GM18867 (cell line): ENCODE measurements at regions not wholly inside any gene's neighbourhood (a gene's known extent, or its start where the extent isn't known, plus 50 kb on each side); places are given as distances from the start of the nearest gene placed in this dataset.
"Not testable (repeated sequence)": the region's sequence is repeated elsewhere in the genome, so short reads cannot be mapped to it uniquely, and the experiment has no call there.

ENCODE experiments used
- ATAC-seq: cut with Tn5 transposase; IDR thresholded peaks from one replicate; pipeline ENCODE4 v1.9.1; 2021; ENCODE audit warnings: mild to moderate bottlenecking, moderate library complexity; ENCODE audit not compliant: unreplicated experiment

DNA sequence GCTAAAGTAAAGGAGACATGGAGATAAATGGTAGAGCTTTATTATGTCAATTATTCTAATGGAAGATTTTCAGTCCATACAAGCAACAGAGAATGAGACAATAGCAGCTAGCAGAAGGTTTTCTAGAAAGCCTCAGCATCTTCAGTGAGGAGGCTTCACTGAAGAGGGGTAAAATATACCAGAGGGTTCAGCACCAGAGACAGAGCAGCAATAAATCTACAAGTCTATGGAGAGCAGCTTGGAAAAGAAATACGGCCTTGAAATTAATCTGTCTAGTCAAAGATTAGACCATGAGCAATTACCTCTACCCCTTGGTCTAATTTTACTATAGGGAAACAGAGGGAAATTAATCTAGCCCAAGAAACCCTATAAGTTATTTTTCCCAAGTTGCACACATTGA, 185.7 kb upstream of the CRIM1 start:
- no peak for ATAC-seq

DNA sequence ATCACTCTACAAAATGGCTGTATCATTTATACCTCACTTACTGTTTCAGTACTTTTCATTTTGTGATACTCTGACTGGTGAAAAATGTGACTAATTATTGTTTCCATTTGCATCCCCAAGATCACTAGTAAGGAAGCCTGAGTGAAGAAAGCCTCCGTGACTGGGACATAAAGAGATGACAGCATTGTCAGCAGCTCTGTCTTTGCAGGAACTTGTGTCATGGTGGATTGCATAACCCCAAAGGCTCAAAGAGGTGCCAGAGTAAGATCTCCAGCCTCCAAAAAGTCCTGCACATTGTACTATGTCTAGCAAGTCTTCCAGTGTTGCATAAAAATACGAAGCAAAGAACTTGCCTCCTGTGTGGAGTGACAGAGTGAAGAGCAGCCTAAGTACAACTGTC, 187.5 kb upstream of the CRIM1 start:
- no peak for ATAC-seq

DNA sequence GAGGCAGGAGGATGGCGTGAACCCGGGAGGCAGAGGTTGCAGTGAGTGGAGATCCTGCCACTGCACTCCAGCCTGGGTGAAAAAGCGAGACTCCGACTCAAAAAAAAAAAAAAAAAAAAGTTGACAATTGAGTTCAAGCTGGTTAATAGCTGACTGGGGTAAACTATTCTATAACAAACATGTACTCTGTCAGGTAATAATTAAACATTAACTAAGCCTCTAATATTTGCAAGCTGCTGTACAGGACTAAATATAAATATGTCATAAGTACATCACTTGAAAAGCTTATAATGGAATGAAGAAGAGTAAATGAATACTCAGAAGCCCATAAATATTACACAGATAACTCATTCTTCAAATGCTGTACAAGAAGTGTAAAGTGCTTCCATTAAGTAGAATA, 190.4 kb upstream of the CRIM1 start:
- no peak for ATAC-seq

DNA sequence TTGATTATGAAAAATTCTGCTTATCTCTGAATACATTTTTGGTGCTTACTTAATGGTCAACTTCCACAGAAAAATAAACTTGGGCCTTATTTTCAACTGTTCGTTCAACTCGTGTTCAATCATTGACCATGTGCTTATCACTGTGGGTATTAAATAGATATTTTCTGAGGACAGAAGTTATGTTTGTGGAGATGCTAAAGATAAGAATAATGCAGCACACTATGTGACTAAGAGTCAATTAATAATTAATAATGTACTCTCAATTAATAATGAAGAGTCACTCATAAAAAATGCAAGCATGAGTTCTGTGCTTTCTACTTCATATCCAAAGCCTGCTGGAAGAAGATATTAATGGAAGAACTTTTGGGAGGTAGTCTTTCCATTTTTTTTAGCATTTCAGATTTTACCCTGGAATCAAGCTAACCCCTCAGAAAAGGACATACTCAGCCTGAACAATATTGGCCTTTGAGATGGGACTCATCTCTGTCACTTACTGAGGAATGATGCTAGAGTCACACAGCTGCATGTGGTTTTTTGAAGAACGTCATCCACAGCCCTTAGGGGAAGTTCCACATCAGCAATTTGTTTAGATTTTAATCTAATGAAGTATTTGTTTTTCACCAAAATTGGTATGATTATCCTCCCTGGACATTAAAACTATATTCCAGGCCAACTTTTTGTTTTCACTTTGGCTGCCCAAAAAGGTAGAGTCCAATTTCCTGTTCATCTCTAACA, 191.9 kb upstream of the CRIM1 start:
- peak; percentile 58 for ATAC-seq

DNA sequence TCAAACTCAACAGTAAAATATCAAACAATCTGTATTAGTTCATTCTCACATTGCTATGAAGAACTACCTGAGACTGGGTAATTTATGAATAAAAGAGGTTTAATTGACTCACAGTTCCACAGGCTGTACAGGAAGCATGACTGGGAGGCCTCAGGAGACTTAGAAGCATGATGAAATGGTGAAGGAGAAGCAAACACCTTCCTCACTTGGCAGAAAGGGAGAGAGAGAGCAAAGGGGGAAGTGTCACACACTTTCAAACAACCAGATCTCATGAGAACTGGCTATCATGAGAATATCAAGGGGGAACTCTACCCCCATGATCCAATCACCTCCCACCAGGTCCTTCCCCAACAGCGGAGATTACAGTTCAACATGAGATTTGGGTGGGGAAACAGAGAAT, 198.5 kb upstream of the CRIM1 start:
- ATAC-seq: not testable (repeated sequence)

DNA sequence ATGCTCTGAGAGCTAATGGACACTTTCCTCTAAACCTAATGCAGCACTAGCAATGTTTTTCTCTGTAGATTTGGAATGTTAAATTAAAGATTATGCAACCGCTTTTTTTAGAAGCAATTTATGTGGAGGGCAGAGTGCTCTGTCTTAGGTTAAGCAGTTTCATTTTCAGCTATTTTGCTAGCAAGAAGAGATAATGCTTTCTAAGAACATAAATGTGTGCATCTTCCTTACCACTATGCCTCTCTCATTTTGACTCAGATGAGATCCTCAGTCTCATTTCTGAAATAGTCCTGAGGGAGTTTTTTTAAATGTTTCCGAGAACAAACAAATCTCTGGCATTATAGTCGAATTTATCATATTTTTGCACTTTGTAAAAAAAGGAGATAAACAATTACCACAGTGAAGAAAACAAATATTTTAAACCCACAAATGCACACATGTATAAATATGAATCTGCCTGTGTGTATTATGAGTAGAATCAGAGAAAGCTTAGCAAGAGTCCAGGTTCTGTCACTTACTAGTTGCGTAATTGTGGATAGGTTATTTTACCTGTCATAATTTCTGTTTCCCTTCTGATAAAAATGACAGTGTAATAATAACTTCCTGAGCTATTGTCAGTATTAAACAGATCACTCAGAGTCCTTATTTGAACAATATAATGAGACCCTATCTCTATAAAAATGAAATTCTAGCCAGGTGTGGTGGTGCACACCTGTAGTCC, 207.7 kb upstream of the CRIM1 start:
- ATAC-seq: peak; percentile 94

DNA sequence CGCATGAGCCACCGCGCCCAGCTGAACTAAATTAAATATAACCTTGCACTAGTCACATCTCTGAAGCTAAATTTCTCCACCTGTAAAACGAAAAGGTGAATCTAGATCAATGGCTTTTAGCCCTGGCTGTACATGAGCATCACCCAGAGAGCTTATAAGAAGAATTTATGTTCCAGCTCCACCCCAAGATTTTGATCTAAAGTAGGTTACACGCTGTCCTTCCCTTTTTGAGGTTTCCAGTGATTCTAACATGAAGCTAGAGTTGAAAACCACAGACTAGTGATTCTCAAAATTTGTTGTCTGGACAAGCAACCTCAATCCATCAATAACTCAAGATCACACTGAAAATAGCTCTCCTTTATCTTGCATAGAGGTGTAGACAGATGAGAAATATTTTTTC, 208.8 kb upstream of the CRIM1 start:
- no peak for ATAC-seq

DNA sequence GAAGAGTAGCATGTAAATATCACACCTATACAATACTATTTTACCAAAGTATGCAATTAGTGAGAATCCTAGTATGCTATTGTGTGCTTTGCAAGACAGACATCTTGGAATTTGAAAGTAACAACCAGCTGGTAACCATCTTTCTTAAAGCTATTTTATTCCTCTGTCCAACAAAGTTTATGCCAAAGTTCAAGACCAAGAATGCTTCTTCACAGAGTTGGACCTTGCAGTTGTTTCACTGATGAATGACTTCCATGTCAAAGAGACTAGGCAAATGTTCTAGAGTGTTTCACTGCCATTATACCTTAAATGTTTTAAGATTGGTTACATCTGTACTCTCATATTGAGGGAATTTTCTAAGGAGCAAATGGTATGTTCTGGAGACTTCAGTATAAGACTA, 215.2 kb upstream of the CRIM1 start:
- ATAC-seq: no peak

DNA sequence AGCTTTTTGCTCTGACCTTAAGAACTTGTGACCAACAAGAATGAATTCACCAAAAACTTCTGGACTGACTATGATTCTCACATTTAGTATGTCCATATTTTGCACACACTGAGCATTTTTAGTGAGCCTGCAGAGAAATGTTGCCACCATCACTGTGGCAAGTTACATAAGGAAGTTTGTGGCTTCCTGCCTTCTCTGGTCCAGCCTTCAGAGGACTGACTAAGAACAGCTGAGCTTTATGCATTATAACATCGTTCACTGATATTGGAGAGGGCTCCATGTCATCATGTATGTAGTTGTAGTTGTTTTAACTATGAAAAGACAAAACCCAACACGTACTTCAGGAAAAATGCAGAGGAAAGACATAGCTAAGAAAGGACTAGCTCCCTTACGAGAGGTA, 218.0 kb upstream of the CRIM1 start:
- no peak for ATAC-seq

DNA sequence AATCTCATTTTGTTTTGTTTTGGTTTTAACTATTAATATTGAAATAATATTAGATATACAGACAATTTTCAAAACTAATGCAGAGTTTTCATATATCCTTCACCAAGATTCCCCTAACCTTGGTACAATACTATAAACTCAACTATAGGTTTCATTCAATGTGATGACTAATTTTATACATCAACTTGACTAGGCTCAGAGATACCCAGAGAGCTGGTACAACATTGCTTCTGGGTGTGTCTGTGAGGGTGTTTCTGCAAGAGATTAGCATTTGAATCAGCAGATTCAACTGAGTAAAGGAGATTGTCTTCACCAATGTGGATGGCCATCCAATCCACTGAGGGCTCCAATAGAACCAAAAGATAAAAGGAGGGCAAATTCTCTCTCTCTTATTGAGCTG, 221.3 kb upstream of the CRIM1 start:
- no peak for ATAC-seq

DNA sequence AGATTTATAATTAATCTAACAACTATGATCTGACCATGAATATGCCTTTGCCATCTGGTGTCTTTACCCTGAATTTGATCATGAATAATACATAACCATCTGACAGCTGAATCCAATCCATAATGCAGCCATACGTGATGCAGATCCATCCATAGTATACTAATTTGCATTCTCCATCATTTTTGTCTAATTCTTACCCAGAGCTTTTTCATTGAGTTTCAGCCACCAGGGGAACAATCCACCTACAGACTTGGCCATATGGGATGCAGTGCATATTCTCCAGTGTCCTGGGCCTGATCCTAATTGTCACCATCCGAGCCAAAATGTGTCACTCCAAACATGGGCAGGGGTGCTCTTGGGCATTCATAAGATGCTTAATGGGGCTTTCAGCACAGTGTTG, 227.2 kb upstream of the CRIM1 start:
- no peak for ATAC-seq

DNA sequence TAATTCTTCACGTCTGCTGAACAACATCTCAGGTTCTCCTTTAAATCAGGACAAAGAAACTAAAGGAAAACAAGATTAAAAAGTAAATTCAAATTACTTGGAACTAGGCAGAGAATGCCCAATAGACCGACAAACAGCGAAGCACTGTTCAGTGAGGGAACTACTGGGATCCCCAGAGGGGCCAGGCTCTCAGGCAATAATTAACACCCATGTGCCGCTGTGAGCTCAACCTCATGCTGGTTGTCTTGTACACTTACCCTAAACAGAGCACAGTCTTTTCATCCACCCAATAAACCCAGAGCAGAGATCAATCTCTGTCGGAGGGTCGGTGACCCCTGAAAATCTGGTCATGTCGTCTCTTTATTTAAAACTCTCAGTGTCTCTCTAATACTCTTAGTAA, 229.9 kb upstream of the CRIM1 start:
- no peak for ATAC-seq

DNA sequence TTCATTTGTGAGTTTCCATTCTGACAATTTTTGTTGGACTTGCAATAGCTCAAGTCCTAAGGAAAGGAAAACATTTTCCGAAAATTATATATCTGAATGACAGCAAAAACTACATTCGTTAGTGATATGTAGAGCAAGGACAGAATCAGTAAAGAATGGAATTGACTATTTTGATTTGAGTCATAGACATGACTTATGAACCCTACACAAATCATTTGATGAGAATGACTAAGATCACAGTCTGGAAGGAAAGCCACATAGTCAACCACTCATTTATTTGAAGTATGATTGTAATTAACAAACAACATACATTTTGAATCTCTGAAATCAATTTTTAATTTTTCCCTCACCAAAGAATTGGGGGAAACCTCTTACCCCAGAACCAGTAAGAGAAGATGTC, 231.6 kb upstream of the CRIM1 start:
- ATAC-seq: no peak

DNA sequence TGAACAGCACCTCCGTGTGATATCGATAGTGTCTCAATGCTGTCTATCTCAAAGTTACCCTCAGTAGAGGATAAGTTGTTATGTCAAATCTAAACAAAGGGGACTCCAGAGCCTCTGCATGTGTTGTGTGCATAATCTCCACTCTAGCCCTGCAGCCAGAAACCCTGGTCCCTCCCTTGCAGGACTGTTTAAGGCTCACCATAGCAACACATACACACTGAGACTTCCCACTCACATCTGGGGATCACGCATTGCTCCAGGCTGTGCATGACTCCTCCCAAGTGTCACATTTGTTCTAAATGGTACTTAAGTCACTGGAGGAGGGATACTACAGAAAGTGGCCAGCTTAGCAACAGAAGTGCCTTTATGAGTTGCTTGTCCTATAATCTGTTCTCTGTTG, 258.6 kb upstream of the CRIM1 start:
- ATAC-seq: no peak

DNA sequence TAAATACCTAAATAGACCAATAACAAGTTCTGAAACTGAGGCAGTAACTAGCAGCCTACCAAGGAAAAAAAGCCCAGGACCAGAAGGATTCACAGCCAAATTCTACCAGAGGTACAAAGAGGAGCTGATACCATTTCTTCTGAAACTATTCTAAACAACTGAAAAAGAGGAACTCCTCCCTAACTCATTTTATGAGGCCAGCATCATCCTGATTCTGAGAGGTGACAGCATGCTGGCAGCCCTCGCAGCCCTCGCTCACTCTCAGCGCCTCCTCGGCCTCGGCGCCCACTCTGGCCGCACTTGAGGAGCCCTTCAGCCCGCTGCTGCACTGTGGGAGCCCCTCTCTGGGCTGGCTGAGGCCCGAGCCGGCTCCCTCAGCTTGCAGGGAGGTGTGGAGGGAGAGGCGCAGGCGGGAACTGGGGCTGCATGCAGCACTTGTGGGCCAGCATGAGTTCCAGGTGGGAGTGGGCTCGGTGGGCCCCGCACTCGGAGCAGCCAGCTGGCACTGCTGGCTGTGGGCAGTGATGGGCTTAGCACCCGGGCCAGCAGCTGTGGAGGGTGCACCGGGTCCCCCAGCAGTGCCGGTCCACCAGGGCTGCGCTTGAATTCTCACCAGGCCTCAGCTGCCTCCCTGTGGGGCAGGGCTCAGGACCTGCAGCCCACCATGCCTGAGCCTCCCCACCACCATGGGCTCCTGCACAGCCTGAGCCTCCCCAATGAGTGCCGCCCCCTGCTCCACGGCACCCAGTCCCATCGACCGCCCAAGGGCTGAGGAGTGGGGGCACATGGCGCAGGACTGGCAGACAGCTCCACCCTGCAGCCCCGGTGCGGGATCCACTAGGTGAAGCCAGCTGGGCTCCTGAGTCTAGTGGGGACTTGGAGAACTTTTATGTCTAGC, 263.5 kb upstream of the CRIM1 start:
- not testable (repeated sequence) for ATAC-seq

DNA sequence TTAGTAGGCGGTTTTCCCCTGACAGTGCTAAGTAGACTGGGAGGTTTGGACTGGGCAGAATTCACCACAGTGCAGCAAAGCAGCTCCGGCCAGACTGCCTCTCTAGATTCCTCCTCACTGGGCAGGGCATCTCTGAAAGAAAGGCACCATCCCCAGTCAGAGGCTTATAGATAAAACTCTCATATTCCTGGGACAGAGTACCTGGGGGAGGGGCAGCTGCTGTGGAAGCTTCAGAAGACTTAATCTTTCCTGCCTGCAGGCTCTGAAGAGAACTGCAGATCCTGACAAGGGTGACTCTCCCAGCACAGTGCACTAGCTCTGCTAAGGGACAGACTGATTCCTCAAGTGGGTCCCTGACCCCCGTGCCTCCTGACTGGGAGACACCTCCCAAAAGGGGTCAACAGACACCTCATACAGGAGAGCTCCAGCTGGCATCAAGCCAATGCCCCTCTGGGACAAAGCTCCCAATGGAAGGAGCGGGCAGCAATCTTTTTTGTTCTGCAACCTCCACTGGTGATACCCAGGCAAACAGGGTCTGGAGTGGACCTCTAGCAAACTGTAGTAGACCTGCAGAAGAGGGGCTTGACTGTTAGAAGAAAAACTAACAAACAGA, 266.8 kb upstream of the CRIM1 start:
- ATAC-seq: no peak

DNA sequence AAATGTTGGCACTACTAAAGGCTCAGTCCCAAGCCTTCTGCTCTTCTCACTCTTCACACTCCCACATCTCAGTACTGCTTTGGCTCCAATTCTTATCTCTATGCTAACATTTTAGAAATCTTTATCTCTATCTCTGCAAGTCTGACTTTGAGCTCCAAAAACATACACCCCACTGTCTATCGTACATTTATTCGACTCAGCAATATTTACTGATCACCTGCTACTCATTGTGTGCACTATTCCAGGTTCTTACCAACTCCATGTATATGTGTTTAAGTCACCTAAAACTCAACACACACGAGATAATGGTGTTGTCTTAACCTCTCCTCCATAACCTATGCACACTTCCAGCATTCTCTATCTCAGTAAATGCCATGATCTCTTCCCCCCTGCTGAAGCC, 268.2 kb upstream of the CRIM1 start:
- ATAC-seq: no peak

DNA sequence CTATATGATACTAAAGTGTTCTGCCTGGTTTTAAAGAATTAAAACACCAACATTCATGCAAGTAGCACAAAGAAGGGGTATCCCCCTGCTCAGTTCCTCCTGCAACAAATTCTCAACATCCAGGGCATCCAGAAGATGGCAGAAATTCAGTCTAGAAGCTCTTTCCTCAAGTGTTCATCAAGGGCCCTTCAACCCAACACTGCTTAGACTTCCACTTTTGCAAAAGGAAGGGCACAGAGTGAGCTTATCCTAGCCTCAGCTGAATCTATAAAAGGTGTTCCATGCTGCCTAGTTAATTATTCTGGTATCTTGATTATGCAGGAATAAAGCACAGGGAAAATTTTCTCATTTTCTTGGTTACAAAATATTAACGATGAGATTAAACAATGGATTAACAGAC, 275.8 kb upstream of the CRIM1 start:
- ATAC-seq: no peak

DNA sequence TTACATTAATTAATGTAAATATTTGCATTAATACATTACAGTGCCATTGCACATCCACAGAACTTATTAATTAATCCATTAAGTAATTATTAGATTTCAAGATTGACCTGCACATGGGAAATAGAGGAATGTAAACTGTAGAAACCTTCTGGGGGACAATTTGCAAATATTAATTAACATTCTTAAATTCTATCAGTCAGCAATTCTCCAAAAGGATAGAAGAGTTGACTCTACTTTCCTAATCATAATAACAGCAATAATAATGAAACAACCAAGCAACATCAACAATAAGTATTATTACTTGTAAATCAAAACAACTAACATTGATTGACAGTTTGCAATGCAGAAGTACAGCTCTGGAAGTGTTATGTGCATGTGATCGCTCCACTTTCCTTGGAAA, 281.6 kb upstream of the CRIM1 start:
- ATAC-seq: no peak

DNA sequence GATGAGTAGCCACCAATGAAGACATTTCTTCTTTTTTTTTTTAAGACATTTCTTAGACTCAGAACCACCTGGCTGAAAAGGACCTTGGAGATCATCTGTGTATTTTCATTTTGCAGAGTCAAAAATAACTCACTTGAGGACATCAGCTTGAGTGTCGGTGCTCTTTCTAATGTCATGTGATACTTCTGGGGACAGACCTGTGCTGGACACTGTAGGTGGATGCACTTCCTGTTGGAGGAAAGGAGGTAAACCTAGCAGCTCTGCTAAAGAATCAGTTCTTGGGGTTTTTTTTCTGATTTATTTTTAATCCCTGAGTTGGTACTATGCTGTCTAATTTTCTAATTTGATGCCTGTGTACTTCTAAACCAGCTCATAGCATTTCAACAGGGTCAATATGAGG, 283.9 kb upstream of the CRIM1 start:
- no peak for ATAC-seq

DNA sequence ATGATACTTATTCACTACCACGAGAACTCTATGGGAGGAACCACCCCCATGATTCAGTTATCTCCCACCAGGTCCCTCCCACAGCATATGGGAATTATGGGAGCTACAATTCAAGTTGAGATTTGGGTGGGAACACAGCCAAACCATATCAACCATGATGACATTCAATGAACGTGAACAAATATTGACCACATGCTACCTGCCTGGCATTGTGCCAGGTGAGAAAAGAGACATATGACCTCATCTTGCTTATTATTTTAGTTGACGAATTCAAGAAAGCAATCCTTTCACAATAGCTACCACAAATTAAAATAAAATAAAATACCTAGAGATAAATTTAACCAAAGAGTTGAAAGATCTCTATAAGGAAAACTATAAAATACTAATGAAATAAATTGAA, 286.5 kb upstream of the CRIM1 start:
- ATAC-seq: no peak
